ENCODE measurements at regions not wholly inside any gene's neighbourhood (a gene's known extent, or its start where the extent isn't known, plus 50 kb on each side); places are given as distances from the start of the nearest gene placed in this dataset.

DNA sequence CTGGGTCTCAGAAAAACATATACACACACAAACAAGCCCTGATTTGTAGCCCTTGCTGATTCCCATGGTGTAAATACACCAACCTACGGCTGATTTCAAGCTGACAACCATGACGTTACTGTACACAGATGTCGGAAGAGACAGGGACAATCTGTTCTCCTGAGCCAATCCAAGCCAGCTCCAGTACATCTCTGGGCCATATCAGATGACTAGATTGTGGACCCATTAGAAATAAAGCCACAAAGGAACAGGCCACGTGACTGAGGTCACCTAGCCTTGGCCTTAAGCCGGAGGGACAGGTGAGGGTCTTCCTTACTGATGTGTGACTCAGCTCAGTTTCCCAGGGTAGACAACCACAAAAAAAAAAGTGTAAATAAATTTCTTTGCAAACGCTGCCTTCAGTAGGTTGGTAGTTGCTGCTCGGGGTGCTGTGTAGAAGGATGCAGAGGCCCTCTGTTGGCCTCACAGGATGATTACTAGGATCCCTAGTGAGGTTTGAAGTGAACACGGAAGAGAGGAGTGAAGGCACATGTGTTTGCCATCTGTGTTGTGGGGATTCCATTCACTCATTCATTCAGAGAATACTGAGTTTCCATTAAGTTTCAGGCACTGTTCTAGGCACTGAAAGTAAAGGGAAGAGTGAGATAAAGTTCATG lies 99.0 kb upstream of the LARGE1 start:
- Histone ChIP-seq H3K9me3 (ENCODE audit: insufficient read depth, low read length) (no peaks in the 10 kb centered on the region), H2AFZ (ENCODE audit: low read depth, low read length, severe bottlenecking) (no peak overlapping the region), H3K27ac (ENCODE audit: low read depth, low read length) (no peak overlapping the region), H3K4me3 (ENCODE audit: insufficient read depth, low read length, poor library complexity, severe bottlenecking) (no peak overlapping the region), H3K9ac (ENCODE audit: low read length) (no peak overlapping the region), H3K36me3 (ENCODE audit: low read length) (no peaks in the 10 kb centered on the region), H3K79me2 (ENCODE audit: insufficient read depth, low read length) (no peaks in the 10 kb centered on the region), H4K20me1 (ENCODE audit: low read depth, low read length) (no peaks in the 10 kb centered on the region), H3K4me2 (ENCODE audit: low read depth, low read length, poor library complexity, severe bottlenecking) (no peak overlapping the region), H3F3A (ENCODE audit: insufficient read depth) (no peaks in the 10 kb centered on the region), H3K9me2 (replicated peaks; ENCODE audit: insufficient read depth, low read length) (no peaks in the 10 kb centered on the region), H3K27me3 (ENCODE audit: low read length) (no peaks in the 10 kb centered on the region)
- TF ChIP-seq EZH2phosphoT487 (conservative IDR thresholded peaks at IDR 0.05; ENCODE audit: low read length): no peak
- TF ChIP-seq CTCF (IDR thresholded peaks at IDR 0.05; ENCODE audit: insufficient read depth, low read length, poor library complexity, severe bottlenecking): no peak

- H3K27ac ChIP-seq (ENCODE audit: low read depth, low read length): no peak overlapping the region
- TF ChIP-seq CTCF (IDR thresholded peaks at IDR 0.05; ENCODE audit: insufficient read depth, low read length, poor library complexity, severe bottlenecking) (no peak), EZH2phosphoT487 (conservative IDR thresholded peaks at IDR 0.05; ENCODE audit: low read length) (no peak)
- H3K4me2 ChIP-seq (ENCODE audit: low read depth, low read length, poor library complexity, severe bottlenecking): no peak overlapping the region
These were observed 114.9 kb upstream of the LARGE1 start for GRCh38 chr22:34035209-34035608.

DNA sequence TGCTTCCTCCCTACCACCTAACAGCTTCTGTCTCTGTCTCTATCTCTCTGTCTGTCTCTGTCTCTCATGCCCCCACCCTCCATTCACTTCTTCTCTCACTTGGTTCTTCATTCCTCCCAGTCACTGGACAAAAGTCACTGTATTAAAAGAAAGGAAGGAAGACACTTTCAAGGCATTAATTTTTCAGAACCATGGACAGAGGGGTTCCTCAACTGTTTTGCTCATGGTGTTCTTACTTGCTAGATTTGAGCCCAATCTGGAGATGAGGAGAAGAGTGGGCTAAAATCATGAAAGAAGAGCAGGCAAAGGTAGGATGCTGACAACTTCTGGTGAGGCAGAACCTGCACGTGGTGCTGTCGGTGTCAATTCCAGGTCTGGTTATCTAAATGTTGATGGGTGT lies 116.7 kb upstream of the LARGE1 start:
- Histone ChIP-seq H3K9ac (ENCODE audit: low read length) (no peak overlapping the region), H3K27ac (ENCODE audit: low read depth, low read length) (no peak overlapping the region), H3K9me2 (replicated peaks; ENCODE audit: insufficient read depth, low read length) (no peaks in the 10 kb centered on the region), H2AFZ (ENCODE audit: low read depth, low read length, severe bottlenecking) (no peak overlapping the region), H3K79me2 (ENCODE audit: insufficient read depth, low read length) (no peaks in the 10 kb centered on the region), H3K36me3 (ENCODE audit: low read length) (no peaks in the 10 kb centered on the region), H3F3A (ENCODE audit: insufficient read depth) (no peaks in the 10 kb centered on the region), H3K9me3 (ENCODE audit: insufficient read depth, low read length) (no peaks in the 10 kb centered on the region), H4K20me1 (ENCODE audit: low read depth, low read length) (no peaks in the 10 kb centered on the region), H3K27me3 (ENCODE audit: low read length) (no peaks in the 10 kb centered on the region), H3K4me3 (ENCODE audit: insufficient read depth, low read length, poor library complexity, severe bottlenecking) (no peak overlapping the region), H3K4me2 (ENCODE audit: low read depth, low read length, poor library complexity, severe bottlenecking) (no peak overlapping the region)
- TF ChIP-seq CTCF (IDR thresholded peaks at IDR 0.05; ENCODE audit: insufficient read depth, low read length, poor library complexity, severe bottlenecking) (no peak), EZH2phosphoT487 (conservative IDR thresholded peaks at IDR 0.05; ENCODE audit: low read length) (no peak)

More at GRCh38 chr22:34035209-34035608, 114.9 kb upstream of the LARGE1 start:
- H3K27me3 ChIP-seq (ENCODE audit: low read length): no peaks in the 10 kb centered on the region
- no peak overlapping the region for H2AFZ ChIP-seq (ENCODE audit: low read depth, low read length, severe bottlenecking)
- H3K9me2 ChIP-seq (replicated peaks; ENCODE audit: insufficient read depth, low read length): no peaks in the 10 kb centered on the region
- no peaks in the 10 kb centered on the region for H3K9me3 ChIP-seq (ENCODE audit: insufficient read depth, low read length)
- H3K4me3 ChIP-seq (ENCODE audit: insufficient read depth, low read length, poor library complexity, severe bottlenecking): no peak overlapping the region
- H3K36me3 ChIP-seq (ENCODE audit: low read length): no peaks in the 10 kb centered on the region
- H3F3A ChIP-seq (ENCODE audit: insufficient read depth): no peaks in the 10 kb centered on the region
- H3K79me2 ChIP-seq (ENCODE audit: insufficient read depth, low read length): no peaks in the 10 kb centered on the region
- H4K20me1 ChIP-seq (ENCODE audit: low read depth, low read length): no peaks in the 10 kb centered on the region
- no peak overlapping the region for H3K9ac ChIP-seq (ENCODE audit: low read length)

All from SU-DHL-6 (cell line).